Mucosa of descending colon (tissue), 3 donors: ENCODE measurements at regions not wholly inside any gene's neighbourhood (a gene's known extent, or its start where the extent isn't known, plus 50 kb on each side); places are given as distances from the start of the nearest gene placed in this dataset.

Experiments
- ATAC-seq: fragments of 200-7000 bp; cut with Tn5 transposase; one replicate; pipeline ENCODE4 v1.9.1; 2020; ENCODE audit warnings: mild to moderate bottlenecking, moderate library complexity
- DNase-seq, 3 donors: peaks; one replicate each; pipeline ENCODE4 v3.0.0-alpha.2; 2020
- H3K36me3 ChIP-seq: fragments of 200-600 bp; one replicate; pipeline ENCODE4 v1.8.0; 2021; ENCODE audit warnings: low read depth, mild to moderate bottlenecking
- H3K4me1 ChIP-seq: fragments of 200-600 bp; one replicate; pipeline ENCODE4 v1.8.0; 2021; ENCODE audit warnings: low read depth, mild to moderate bottlenecking
- H3K4me3 ChIP-seq: fragments of 200-600 bp; one replicate; pipeline ENCODE4 v1.8.0; 2021; ENCODE audit warnings: mild to moderate bottlenecking
- H3K9me3 ChIP-seq: fragments of 200-600 bp; one replicate; pipeline ENCODE4 v1.8.0; 2021; ENCODE audit warnings: mild to moderate bottlenecking
- CTCF ChIP-seq: fragments of 200-600 bp; IDR thresholded peaks from one replicate; pipeline ENCODE4 v1.8.0; 2022; ENCODE audit warnings: antibody characterized with exemption, mild to moderate bottlenecking
- intact Hi-C, 2 donors: fragments of 100-400 bp; cut with DNase I in 1 of 2; cut with micrococcal nuclease in 1 of 2; formaldehyde crosslinking; loops; one replicate each; pipeline versions ENCODE4 v1.11.0 to v1.11.1; 2022; cut with DNase I, micrococcal nuclease
- donor health status: DM: no; HTN: no; CAD: no; lungs with moderate emphysema.
- donor health status: DM: no; HTN: no; CAD: no.
- donor health status: DM: no; HTN: yes; CAD: no.

DNA sequence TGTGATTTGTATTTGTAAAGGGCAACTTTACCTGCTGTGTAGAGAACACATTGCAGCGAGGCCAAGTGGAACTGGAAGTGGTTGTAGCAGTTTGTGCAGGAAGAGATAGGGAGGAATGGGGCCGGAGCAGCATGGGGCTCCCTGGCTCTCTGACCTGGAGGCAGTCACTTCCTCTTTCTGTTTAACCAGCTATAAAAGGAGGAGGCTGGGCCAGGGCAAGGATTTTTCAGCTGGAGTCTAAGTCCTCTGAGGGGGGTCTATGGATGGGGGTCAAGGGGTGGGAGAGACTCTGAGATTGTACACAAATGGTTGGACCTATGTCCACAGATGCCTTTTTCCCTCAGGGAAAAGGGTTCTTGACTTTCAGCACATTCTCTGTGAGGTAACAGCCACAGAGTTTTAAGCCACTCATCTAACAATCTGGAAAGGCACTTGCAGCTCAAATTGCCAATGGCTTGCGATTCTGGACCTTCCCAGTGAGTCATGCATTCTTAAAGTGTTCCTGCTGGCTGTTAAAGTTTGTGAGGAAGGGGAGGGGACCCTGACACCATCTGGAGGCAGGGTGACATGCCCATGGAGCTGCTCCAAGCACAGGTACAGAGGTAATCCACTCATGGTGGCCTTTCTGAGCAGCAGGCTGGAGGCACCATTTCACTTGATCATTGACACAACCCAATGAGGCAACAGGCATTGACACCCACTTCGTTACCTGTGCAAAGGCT, 347.0 kb downstream of the CYRIA start:
- Histone ChIP-seq H3K4me3 (no peak overlapping the region), H3K36me3 (no peaks in the 10 kb centered on the region), H3K4me1 (no peaks in the 10 kb centered on the region), H3K9me3 (no peaks in the 10 kb centered on the region)
- TF ChIP-seq CTCF, result no peak
- intact Hi-C loops, result no loop called here
- ATAC-seq, result peak; percentile 71
- peak in 1 of 3 donors; percentile 19 for DNase-seq

DNA sequence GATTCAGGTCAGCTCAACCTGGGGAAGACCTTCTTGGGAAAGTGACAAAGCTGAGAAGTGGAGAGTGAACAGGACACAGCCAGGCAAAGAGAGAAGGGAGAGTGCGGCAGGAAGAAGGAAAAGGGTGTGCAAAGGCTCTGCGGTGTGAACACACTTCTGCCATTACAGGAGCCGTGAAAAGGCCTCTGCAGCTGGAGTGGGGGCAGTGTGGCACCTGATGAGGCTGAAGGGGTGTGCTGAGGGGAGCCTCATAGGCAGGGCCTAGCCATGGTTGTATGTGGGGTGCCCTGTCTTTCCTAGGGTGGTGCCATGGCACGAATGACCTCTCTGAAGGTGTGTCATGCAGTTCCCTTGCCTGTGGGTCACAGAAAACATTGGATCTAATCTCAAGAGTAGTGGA, 347.6 kb downstream of the CYRIA start:
- intact Hi-C loops, result no loop called here
- ATAC-seq (peak; percentile 18), DNase-seq (no peak)
- H3K36me3 ChIP-seq, result no peaks in the 10 kb centered on the region
- TF ChIP-seq CTCF, result no peak
- H3K4me3 ChIP-seq, result no peak overlapping the region
- no peaks in the 10 kb centered on the region for H3K4me1 ChIP-seq
- no peaks in the 10 kb centered on the region for H3K9me3 ChIP-seq

DNA sequence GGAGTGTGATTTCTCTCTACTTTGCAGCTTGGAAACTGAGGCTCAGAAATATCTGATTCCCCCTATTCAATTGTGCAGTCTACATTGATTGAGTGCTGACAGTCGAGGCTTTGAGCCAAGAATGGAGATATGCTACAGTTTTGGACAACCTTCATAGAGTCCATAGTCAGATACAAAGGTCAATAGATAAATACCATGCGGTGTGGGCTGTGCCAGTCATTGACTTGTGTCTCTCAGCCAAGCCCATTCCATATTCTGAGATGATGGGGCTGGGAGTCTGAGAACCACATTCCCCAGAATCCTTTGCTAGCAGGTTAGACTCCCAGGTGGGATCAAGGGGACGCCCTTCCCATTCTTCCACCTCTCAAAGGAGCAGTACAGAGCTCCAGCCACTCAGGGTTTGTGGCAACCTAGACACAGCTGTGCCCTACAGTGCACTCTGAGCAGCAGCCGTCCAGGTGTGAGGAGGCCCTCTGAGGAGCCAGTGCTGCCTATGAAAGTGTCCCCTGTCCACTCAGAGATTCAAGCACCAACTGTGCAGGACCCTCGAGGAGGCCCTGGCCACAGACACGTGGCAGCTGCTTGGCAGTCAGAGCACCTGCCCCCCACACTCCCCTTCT, 348.3 kb downstream of the CYRIA start:
- intact Hi-C loops, result no loop called here
- DNase-seq (no peak), ATAC-seq (no peak)

GRCh38 chr2:16316456-16317210, 349.0 kb downstream of the CYRIA start:
- H3K4me1 ChIP-seq, result no peaks in the 10 kb centered on the region
- no peak for TF ChIP-seq CTCF
- no peaks in the 10 kb centered on the region for H3K36me3 ChIP-seq
- DNase-seq, result no peak
- no peak overlapping the region for H3K4me3 ChIP-seq
- no peak for ATAC-seq
- H3K9me3 ChIP-seq, result no peaks in the 10 kb centered on the region
- intact Hi-C loops, result no loop called here

More for the DNA sequence above, 348.3 kb downstream of the CYRIA start:
- H3K4me3 ChIP-seq, result no peak overlapping the region
- no peaks in the 10 kb centered on the region for H3K4me1 ChIP-seq
- no peak for TF ChIP-seq CTCF
- no peaks in the 10 kb centered on the region for H3K9me3 ChIP-seq
- no peaks in the 10 kb centered on the region for H3K36me3 ChIP-seq

DNA sequence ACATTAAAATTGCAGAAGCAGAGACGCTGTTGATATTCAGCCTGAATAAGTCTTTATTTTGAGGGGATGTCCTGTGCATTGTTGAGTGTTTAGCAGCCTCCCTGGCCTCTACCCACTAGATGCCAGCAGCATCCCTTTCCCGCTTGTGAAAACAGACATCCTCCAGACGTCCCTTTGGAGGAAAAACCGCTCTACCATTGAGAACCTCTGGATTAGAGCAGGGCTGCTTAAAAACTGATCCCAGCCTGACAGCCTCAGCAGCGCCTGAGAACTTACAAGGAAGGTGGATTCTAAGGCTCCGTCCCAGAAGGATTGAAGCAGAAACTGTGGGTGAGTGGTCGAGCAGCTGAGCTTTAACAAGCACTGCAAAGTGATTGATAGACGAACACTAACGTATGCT, 349.7 kb downstream of the CYRIA start:
- Histone ChIP-seq H3K9me3 (no peaks in the 10 kb centered on the region), H3K4me1 (no peaks in the 10 kb centered on the region), H3K4me3 (no peak overlapping the region), H3K36me3 (no peaks in the 10 kb centered on the region)
- DNase-seq, result no peak
- ATAC-seq, result no peak
- intact Hi-C loops, result no loop called here
- TF ChIP-seq CTCF, result no peak
